GM19455 (cell line): ENCODE measurements at regions not wholly inside any gene's neighbourhood (a gene's known extent, or its start where the extent isn't known, plus 50 kb on each side); places are given as distances from the start of the nearest gene placed in this dataset.
"Not testable (repeated sequence)": the region's sequence is repeated elsewhere in the genome, so short reads cannot be mapped to it uniquely, and the experiment has no call there.

Experiments used
- ATAC-seq: cut with Tn5 transposase; IDR thresholded peaks from one replicate; pipeline ENCODE4 v1.9.1; 2021; ENCODE audit not compliant: unreplicated experiment

DNA sequence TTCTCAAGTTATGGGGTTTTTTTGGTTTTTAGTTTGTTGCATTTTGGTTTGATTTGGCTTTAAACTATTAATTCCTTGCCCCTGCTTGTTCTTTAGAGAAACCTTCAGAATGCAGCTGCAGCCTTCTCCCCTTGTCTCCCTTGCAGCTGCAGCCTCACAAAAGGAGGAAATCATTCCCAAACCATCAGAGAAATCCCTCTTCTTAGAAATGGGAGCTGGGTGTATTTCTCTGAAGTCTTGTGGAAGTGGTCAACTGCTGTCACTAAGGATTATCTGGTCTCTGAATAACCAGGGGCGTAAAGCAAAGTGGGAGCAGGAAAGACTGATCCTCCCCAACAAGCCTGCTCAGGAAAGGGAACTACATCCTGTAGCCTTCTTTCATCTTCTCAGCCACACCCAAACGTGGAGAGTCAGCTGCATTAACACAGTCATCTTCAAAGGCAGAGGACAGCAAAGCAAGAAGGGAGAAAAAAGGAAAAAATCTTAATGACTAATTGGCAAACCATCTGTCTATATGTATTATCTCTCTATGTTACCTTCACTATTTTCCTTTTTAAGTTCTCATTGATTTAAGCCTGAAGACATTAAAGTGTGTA, 1834.1 kb upstream of the PIK3C3 start:
- ATAC-seq, result no peak

DNA sequence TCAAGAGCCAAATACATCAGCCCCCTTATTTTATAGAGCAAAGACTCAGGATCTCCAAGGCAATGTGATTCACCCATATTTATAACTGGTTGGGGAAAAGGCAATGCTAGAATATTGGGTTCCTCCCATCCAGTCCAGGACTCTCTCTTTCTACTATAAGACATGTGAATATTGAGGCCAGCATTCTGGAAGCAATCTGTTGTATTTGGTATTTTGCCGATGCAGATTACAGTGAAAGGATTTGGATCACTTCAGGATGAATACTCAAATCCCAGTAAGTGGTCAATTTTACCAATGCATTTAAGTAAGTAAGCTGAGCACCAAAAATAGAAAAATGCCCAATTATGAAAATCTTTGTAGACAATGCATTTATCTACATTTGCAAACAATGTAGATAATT, 1834.7 kb upstream of the PIK3C3 start:
- no peak for ATAC-seq

DNA sequence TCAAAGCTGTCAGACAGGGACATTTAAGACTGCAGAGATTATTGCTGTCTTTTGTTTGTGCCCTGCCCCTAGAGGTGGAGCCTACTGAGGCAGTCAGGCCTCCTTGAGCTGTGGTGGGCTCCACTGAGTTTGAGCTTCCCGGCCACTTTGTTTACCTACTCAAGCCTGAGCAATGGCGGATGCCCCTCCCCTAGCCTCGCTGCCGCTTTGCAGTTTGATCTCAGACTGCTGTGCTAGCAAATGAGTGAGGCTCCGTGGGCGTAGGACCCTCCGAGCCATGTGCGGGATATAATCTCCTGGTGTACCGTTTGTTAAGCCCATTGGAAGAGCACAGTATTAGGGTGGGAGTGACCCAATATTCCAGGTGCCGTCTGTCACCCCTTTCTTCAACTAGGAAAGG, 1835.5 kb upstream of the PIK3C3 start:
- ATAC-seq, result not testable (repeated sequence)

DNA sequence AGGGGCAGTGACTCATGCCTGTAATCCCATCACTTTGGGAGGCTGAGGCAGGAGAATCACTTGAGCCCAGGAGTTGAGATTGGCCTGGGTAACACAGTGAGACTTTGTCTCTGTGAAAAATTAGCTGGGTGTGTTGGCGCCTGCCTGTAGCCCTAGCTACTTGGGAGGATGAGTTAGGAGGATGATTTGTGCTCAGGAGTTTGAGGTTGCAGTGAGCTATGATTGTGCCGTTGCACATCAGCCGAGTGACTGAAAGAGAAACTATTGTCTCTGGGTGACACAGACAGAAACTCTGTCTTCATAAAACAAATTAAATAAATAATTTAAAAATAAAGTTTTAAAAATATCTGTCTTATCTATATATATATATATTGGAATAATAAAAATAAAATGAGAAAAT, 1844.6 kb upstream of the PIK3C3 start:
- no peak for ATAC-seq

DNA sequence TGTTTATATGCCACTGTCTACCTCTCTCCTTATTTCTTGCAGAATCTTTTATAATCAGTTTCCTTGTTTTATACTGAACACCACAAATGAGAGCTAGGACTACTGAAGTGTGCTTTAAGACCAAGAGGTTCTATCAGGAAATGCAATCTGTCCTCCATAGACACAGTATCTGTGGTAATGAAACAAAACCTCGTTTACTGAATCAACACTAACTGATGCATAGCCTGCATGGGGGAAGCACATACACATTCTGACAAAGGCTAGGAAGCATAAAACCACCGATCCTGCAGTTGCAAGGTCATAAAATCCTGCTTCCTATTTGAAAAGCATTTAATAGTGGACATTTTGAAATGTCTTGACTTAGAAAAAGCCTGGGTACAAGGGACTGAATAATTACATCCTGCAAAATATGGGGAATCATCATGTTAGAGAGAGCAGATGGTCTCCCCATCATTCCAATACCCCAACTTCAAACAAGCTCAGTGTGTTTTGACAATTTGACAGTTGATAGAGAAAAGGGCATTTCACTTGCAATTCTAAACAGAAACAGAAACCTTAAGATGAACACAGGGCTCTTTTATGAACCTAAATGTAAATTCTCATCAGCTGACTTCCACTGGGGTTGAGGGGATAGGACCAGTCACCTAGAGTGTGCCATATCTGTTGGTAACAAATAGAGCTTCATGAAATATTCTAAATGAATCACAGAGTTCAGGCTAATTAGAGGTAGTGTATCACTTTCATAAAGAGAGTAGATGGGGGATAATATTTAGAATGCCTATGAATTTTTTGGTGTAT, 1845.6 kb upstream of the PIK3C3 start:
- ATAC-seq, result no peak

DNA sequence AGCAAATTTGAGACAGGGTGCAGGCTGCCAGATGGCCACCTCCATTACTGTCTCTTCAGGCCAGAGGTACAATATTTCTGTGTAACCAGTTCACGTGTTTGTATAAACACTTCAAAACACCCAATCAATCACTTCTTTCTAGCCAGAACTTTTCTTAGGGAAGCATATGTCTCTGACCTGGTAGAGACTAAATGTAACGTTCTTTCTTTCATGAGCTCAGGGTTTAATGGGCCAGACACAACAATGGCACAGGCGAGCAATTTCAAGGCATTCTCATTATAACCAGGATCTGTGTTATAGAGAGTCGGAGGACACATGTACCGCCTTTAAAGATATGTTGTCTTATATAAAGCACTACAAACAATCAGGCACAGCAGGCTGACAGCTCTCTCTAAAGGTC, 1846.4 kb upstream of the PIK3C3 start:
- ATAC-seq, result no peak

DNA sequence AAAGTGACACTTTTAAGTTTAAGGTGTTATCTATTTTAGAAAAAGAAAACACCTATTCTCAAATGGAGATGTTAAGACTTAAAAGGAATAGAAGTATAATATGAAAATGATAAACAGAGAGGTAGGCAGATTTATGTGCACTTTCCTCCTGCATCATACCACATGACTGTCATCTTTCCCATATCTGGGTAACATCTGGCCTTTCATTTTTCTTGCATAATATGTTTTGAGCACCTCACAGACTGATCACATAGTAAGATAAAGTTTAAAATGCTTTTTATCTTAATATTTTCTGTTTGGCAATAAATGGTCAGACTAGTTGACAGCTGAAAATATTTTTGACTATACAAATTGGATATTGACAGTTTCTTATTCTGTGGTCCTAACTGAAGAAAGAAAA, 1852.1 kb upstream of the PIK3C3 start:
- ATAC-seq, result no peak

DNA sequence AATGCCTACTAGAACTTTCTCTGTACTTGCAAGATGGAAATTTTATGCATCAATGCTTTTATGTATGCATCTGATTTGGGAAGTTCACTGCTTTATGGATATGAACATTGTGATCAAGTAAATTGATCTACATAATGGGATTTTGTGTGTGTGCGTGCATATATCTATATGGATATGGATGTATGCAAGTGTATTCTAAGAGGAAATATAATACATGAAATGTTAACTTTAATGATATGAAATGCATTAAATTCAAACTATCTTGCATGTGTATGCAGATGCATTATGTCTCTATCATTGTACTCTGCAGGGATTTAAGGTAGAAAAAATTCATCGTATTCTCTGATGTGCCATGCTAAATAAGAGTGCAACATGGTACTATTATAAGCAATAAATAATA, 1855.4 kb upstream of the PIK3C3 start:
- ATAC-seq, result no peak

DNA sequence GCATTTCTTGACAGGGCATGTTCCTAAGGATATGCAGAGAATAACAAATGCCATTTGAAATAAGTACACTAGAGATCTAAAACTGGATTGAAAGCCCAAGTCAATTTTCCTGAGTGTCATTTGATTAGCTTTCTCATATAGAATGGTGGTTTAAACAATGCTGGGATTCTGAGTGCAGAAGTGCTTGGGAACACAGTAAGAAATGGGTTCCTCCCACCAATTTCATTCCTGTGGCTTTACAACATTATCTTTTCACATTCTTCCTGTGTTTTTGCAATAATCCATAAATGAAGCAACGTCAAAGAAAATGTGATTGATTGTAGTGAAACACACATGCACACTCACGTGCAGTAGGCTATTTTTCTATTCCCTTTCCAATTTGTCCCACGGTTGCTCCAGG, 1858.4 kb upstream of the PIK3C3 start:
- no peak for ATAC-seq

DNA sequence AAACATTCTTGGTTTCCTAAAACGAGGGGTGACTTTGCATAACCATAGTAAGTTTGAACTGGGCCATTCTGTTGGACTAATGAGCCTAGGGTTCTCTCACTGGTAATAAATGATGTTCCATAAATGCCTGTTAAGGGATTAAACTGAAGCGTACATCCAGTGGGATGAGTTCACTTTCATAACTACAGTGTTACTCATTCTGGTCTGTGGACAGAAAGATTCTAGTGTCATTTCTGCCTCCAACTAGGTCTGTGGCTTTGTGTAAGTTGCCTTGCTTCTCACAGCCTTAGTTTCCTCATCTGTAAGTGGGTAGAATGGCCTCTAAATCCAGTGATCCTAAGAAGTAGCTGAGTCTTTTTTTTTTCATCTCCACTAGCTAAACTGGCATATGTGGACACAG, 1860.6 kb upstream of the PIK3C3 start:
- no peak for ATAC-seq

DNA sequence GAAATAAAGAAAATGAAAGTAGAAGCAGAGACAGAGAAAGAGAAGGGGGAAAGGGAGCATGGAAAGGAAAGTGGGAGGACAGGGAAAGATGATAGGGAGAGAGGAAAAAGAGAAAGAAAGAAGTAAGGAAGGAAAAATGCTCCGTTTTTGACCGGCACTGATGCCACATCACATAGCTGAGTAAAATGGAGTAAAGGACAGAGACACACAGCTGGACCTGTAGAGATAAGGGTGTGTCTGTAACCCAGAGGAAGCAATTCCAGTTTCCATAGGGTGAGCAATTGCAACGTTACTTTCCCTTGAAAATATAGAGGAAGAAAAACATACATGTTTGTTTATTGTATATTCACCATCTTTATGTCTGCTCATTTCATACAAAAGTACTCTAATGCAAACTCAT, 1866.9 kb upstream of the PIK3C3 start:
- no peak for ATAC-seq

DNA sequence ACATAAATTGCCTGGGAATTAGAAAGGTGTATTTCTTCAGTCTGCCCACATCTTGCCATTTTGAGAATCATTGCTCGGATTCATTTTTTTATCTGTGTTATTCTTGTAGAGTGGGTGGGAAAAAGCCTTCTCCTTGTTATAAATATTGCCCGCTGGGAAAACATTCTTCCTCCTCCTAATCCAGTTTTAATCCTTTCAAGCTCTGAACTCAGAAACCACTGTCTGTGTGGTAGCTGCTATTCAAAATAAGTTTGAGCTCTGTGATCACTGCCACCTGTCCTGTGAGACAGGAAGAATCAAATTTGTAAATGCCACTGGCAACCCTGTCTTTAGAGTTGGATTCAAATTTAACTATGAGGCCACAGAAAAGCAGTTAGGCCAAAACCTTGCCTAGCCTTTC, 1875.2 kb upstream of the PIK3C3 start:
- ATAC-seq, result no peak

DNA sequence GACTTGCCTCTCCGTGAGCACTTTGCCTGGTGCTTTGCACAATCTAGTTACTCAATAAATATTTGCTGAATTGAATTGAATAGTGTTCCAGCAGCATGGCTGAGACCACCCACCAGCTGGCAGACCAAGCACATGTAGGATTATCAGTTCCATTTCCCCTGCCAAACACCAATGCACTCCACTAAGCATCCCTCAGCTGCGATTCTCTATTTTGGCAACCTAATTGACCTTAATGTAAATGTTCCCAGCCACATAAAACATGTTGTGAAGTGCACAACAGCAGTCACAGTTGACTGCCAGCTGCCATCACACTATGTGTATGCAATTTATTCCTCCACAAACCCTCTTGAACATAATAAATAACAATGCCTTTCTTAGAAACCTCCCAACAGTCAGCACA, 1879.4 kb upstream of the PIK3C3 start:
- no peak for ATAC-seq

DNA sequence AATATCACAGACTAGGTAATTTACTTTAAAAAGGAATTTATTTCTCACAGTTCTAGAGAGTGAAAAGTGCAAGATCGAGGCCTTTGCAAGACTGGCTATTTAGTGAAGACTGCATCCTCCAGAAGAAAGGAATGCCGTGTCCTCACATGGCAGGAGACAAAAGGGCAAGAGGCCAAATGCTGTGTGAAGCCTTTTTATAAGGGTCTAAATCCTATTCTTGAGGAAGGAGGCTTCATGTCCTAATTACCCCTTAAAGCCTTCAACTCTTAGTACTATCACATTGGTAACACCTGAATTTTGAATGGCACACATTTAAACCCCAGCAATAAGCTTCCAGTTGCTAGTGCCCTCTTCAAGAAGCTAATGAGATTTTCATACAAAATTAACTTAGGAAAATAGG, 1882.3 kb upstream of the PIK3C3 start:
- ATAC-seq, result no peak

DNA sequence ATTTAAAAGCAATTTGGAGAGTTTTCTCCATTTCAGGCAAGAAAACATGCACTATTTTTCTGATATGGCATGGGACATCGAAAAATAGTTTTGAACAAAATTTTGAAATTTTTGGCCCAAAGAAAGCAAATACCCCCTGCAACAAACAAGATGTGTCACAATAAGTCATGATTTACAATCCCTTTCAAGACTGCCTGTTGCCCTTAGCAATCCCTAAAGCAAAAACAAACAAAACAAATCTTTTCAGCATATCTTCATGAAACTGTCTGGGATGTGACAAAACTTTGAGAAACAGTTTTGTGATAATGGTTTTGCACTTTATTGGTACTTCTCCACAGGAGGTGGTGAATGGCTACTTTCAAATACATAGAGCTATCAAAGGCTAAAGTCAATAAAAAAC, 1888.7 kb upstream of the PIK3C3 start:
- ATAC-seq, result no peak

DNA sequence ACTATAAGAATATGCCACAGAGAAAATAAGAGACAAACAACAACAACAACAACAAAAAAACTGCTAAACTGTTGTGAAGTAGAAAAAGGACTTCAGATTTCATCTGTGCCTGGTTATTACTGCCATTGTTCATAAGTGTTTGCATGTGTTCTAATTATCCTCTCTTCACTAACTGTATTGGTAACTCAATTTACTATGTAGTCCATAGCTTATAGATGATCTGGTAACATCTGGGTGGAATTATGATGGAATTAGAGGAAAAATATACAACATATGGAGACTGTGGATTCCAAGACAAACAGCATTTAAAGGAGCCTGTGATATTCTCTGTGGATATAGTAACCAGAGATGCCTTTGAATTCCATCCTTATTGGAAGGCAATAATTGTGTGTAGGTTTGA, 1891.5 kb upstream of the PIK3C3 start:
- no peak for ATAC-seq

DNA sequence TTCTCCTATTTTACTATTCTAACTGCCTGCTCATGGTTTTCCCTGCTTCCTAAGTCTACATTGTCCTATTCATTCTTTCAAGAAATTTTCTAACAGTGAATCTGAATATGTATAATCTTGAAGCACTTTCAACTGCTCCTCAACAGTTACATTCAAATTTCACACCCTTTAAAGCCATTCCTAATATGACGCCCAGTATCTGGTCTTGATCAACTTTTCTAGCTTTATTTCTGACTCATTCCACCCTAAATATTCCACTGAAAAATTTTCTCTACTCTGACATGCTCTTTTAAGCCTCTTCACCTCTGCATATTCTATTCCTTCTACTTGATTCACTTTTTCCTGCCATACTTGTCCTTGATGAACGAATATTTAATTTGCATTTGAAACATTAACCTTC, 1893.9 kb upstream of the PIK3C3 start:
- no peak for ATAC-seq

DNA sequence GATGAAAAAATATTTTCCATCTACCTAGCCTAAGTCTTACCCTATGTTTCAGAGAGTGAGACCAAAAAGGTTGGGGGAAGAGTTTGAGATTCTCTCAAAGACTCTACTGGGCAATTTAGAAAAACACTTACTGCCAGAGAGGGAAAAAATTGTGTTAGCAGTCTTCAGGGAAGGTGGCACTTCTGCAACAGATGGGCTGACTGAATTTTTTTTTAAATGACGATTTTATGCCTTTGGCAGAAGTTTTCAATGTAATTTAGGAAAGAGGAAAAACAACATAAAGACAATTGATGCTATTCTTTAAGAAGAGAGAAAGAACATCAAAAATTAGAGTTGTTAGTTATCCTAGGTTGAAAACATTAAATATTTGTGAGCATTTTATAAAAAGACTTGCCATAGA, 1894.5 kb upstream of the PIK3C3 start:
- ATAC-seq, result no peak

DNA sequence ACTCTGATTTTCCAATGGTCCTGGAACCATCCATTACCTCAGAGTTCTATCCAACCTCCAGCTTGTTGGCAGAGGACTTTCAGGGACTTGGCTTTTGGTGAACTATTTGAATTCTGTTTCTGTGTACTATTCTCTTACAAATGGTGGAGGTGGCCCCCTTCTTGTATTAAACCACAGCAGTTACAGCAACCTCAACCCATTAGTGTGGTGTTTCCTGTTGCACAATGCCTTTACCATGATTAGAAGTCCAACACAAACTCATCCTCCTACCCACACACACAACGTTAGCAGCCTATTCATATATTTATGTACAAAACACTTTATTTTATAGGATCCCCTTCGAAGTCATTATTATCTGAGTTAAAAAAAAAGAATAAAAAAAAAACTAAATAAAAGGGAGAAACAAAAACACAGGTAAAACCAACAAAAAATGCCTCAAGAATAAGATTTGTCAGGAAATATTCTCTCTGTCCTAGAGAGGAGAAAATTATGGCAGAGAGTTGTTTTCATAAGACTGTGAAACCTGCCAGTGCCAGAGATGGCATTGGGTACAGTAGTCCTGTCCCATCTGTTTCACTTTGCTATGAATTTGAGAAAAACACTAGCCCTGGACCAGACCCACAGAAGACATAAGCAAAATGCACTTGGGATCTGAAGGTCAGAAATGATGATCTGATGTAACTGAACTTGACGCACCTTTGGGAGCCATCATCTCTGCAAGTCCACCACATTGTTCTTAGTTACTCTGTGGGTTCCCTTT, 1896.0 kb upstream of the PIK3C3 start:
- no peak for ATAC-seq

DNA sequence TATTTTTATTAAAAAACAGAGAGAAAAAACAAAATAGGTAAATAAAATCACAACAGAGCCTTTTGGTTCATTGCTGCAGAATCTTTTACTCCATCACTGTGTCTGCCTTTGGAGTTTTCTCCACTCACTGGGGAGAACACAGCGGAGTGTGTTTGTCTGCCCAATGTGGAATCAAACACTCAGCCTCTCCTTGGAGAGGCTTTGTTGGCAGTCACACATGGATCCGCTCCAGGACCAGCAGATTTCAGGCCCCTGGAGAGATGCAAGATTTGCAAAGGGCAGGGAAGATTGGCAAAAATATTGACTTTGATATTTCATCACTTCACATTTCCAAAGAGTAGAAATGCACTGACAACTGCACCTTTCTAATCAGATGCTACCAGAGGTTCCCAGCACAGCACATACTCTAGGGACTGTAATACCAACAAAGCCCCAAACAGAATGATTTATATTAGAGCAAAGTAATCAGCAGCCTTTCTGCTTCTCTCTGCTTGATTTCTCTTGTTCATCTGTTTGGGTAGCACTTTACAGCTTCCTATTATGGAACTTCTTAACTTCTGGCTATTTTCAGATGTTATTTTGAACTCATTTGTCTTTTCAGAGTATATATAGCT, 1898.8 kb upstream of the PIK3C3 start:
- no peak for ATAC-seq

DNA sequence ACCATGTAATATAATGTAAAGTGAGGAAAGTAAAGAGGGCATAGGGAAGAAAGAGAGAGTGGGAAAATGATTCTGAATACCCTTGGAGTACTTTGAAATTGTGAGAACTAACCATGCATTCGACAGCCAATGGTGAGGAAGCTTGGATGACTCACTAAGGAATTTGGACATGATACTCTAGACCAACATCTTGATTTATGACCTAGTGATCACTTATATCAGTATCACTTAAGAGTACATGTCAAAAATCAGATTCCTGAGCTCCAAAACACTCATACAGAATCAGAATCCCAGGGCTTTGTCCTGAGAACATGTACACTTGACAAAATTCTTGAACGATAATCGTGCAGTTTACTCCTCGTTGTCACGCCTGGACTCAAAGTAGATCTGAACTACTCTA, 1899.8 kb upstream of the PIK3C3 start:
- no peak for ATAC-seq

DNA sequence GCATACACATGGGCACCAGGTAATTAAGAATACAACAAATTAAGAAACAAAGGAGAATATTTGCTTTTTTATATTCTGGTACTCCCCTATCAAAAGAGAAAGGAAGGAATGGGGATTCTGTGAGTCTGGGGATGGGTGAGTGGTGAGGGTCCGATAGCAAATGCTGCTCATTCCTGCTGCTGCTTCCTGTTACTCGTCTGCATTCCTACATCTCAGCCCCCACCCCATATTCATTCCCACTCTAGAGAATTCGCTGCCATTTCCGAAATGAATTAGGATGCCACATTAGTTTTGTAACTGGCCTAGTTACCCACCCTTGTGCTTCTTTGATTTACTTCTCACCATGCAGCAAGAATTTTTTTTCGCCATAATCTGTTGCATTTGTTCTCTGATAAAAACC, 1905.3 kb upstream of the PIK3C3 start:
- no peak for ATAC-seq
